MM.1S (cell line): ENCODE measurements at regions not wholly inside any gene's neighbourhood (a gene's known extent, or its start where the extent isn't known, plus 50 kb on each side); places are given as distances from the start of the nearest gene placed in this dataset.

ENCODE experiments used
- CTCF ChIP-seq: fragments of 300-600 bp; sonication (generic); IDR thresholded peaks from 2 replicates; pipeline ENCODE4 v1.5.1; 2016; ENCODE audit warnings: antibody characterized with exemption, low read length, mixed read lengths
- EZH2phosphoT487 ChIP-seq: fragments of 300-600 bp; sonication (generic); IDR thresholded peaks from 2 replicates; pipeline ENCODE4 v1.6.1; 2018; ENCODE audit warnings: antibody characterized with exemption, low read length

GRCh38 chr5:68942169-68942568 lies 151.6 kb upstream of the SLC30A5 start:
- TF ChIP-seq CTCF (no peak), EZH2phosphoT487 (no peak)
